CD4-positive, alpha-beta T cell treated with Interleukin-17A for 4 hours (primary cell): ENCODE measurements at regions not wholly inside any gene's neighbourhood (a gene's known extent, or its start where the extent isn't known, plus 50 kb on each side); places are given as distances from the start of the nearest gene placed in this dataset.

ENCODE experiments used
- DNase-seq: peaks from one replicate; pipeline ENCODE4 v3.0.0-alpha.2; 2020; ENCODE audit warnings: mixed read lengths

DNA sequence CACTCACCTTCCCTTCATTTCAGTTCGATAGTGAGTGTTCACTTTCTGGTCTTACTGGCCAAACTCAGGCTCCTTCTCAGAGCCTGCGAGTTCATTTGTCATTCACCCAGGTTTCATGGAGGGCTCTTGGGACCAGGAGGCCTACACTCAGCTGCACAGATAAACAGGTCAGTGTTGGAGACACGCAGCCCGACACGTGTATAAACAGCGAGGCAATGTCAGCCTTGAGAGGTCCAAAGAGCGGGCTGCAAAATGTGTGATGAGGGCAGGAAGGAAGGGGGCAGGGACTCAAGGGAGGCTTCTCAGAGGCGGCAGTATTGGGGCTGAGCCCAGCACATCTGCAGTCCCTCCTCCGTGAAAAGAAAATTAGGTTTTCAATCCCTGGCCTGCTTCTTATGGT, 82.6 kb upstream of the ZNF618 start:
- DNase-seq, result no peak

DNA sequence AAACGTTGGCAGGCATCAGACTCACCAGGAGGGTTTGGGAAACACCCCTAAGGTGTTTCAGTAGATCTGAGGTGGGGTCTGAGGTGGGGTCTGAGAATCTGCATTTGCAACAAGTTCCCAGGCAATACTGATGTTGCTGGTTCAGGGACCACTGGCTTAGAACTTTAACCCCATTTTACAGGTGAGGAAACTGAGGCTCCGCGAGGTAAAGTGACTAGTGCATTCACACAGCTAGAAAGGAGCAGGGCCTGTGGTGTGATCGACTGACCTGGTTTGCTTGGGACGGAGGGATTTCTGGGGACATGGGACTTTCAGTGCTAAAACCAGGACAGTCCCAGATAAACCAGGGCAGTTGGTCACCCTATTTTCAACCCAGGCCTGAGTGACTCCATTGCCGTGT, 81.4 kb upstream of the ZNF618 start:
- no peak for DNase-seq

DNA sequence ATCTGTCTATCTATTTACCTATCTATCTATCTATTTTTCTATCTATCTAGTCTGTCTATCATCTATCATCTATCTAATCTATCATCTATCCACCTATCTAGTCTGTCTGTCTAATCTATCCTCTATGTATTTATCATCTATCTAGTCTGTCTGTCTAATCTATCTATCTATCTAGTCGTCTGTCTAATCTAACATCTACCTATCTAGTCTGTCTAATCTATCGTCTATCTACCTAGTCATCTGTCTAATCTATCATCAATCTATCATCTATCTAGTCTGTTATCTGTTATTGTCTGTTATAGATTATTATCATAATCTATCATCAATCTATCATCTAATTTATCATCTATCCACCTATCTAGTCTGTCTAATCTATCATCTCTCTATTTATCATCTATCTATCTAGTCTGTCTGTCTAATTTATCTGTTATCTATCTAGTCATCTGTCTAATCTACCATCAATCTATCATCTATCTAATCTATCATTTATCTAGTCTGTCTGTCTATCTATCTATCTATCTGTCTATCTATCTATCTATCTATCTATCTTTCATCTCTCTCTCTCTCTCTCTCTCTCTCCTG, 80.2 kb upstream of the ZNF618 start:
- DNase-seq, result no peak

DNA sequence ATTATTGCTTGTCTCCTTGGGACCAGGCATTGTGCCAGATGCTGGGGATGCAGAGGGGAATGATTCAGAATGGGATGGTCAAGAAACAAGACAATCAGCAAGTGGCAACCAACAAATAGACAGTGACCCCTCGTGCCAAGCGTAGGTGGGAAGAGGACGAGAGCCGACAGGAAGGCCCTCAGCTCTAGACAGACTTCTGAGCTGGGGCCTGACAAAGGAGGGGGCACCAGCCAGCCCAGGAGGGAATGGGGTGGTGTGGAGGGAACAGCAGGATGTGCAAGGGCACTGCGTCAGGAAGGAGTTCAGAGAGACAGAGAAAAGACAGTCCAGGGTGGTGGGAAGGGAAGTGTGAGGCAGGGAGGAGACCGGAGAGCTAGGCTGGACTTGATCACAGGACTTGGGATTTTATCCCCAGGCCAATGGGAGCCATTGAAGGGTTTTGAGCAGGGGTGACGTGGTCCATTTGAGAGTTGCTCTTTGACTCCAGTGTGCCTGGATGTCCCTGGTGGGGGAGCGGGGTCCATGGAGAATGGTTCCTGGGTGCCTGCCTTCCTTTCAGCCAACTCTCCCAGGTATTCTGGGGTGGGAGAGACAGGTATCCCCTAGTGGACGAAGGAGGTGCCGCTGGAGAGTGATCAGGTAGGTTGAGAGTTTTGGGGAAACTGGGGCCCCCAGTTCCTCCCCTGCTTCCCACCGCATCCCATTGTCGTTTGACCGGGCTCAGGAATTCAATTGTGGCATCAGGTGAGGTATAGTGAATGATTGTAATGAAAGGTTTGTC, 79.3 kb upstream of the ZNF618 start:
- no peak for DNase-seq

DNA sequence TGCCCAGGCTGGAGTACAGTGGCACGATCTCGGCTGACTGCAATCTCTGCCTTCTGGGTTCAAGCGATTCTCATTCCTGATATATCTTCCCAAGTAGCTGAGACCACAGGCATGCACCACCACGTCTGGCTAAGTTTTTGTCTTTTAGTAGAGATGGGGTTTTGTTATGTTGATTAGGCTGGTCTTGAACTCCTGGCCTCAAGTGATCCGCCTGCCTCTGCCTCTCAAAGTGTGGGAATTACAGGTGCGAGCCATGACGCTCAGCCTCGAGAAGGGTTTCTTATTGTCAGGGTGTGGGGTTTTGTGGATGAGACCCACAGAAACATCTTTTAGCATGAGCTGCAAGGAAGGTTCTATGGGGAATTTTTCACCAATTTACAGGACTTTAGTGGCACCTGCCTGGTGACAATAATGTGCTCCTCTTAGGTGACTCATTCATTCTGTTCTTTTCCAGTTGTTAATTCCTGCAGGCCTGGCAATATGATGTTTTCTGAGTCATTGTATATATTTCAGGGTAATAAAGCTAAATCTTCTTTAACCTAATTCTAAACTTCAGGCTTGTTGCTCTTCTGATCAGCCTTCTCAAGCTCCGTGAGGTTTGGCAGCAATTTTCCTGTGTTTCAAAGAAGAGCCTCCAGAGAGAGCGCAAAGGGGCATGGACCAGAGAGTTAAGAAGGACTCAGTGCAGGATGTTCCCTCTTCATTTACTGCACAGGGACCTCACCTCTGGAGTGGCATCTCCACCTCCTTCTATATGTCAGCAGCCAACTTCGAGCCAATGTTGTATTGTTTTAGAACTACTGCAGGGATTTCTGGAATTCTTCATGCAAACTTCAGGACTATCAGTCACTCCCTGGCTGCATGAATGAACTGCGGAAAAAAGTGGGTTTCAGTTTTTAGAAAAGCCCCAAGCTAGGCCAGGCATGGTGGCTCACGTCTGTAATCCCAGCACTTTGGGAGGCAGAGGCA, 77.8 kb upstream of the ZNF618 start:
- no peak for DNase-seq

DNA sequence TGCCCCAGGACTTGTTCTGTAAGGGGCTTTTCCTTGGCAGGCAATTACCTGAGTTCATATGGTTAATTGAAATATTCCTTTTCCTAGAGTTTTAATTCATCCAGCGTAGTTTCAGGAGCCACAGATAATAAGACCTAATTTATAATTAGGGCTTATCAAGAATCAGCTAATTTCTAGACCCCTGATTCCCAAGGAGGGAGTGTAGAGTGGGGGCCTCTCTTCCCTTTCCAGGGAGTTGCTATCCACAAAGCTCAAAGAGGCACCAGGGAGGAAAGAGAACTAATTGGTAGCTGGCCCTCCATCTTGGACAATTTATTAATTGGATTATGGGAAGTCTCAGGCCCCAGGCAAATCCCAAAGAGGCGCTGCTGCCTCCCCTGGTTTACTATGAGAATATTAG, 75.8 kb upstream of the ZNF618 start:
- no peak for DNase-seq

DNA sequence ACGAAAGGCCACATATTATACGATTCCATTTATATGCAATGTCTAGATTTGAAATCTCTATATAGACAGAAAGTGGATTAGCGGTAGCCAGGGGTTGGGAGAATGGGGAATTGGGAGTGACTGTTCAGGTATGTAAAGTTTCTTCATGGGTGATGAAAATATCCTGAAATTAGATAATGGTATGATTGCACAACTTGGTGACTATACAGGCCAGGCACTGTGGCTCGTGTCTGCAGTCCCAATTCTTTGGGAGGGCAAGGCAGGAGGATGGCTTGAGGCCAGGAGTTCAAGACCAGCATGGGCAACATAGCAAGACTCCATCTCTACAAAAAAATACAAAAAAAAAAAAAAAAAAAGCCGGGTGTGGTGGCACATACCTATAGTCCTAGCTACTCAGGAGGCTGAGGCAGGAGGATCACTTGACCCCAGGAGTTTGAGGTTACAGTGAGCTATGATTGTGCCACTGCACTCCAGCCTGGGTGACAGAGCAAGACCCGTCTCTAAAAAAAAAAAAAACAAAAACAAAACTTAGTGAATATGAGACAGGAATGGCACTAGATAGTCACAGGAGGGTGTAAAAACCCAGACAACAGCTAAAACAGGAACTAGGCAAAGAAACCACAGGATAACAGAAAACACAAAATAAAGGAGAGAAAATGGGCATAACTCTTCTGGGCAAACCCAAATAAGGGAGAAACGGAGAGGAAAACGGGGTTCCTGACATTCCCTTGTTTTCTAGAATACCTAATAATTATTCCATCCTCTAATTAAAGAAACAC, 72.1 kb upstream of the ZNF618 start:
- no peak for DNase-seq

DNA sequence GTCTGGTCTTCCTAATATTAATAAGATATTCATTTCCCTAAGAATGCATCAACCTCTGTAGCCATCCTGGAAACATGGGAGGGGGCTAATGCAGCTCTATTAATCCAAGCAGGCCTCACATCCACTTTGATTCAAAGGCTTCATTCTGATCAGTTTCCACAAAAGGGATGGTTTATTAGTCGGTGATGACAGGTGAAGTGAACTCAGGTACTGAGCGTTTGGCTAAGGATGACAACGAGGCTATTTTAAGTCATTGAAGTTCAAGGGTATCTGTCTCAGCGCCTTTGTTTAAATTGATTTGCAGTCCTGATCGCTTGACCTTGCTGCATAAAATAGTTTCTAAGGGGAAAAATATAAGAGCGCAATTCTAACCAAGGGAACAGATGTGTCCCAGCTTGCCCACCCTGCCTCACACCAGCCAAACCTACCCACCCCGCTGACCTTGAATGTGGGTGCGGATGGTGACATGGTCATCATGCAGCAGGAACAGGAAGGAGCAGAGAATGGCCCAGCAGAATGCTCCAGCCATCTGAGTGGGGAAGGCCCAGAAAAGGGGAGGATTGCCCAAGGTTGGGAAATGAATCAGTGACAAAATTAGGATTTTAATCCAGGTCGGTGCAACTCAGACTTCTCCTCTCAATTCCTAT, 70.5 kb upstream of the ZNF618 start:
- DNase-seq, result no peak

DNA sequence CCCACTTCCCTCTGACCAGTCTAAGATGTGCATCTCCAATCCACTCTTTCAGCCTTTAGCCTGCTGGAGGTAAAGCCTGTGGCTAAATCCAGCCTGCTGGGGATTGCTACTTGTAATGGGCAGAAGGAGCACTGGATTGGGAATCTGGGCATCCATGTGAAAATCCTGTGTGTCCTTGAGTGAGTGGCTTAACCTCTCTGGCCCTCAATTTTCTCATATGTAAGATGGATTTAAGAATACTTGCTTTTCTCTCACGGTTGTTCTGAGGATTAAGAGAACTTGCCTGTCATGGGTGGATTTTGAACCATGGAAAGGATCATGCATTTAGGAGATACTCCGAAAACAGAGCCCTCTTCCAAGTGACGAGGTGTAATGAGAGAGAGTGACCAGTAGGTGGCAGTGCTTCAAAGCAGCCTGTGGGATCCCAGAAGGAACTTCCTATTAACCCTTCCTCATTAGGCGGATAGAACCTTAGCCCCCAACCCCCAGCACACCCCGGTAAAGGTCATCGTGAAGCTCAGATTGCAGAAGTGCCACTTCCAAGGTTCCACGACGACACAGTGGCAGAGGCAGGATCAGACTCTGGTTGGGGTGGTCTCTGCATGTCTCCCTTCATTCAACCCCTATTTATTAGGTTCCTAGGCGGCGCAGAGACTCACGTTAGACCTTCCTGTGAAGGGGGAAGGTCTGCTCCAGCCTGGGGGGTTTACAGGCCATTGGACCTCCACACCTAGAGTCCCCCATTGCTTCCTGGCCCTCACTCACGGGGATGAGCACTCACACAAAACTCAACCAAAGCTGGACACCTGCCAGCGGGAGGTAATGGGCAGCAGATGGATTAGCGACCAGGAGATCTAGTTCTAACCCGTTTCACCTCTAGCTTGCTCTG, 68.7 kb upstream of the ZNF618 start:
- peak; percentile 32 for DNase-seq

DNA sequence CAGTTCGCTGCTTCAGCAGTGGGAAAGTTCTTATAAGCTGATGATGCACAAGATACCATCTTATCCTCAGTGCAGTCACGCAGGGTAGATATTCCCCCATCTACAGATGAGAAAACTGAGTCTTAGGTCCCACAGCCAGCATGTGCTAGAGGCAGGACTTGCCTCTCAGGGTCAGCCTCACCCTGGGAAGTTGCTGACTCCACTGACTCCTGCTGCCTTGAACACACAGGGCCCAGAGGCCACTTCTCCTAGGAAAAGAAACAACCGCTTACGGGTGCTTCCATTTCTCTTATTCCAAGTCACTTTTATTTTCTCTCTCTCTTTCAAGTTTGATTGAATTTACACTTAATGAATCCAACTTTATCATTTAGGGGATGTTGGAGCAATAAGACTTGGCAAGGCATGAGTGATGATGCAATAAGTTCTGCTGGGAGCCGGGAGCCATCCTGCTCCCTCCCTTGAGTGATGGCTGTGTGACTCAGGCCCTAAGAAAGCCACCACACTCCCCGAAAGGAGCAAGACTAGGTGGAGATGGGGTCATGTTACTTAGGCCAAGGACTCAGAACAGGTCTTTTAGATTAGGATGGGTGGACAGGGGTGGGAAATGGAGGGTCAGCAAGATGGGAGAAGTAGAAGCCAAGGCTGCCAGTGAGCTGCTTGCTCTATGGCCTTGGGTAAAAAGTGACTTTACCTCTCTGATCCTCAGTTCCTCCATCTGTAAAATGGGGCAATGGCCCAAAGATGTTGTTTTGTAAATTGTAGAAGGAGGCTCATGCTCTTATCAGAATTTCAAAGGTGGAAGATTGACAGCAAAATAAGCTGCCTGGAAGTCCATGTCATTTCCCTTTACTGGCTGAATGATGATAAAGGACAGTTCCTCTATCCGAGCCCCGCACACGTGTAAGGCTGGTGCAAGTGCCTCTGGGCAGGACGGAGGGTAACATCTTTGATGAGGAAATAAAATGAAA, 67.4 kb upstream of the ZNF618 start:
- DNase-seq, result no peak

DNA sequence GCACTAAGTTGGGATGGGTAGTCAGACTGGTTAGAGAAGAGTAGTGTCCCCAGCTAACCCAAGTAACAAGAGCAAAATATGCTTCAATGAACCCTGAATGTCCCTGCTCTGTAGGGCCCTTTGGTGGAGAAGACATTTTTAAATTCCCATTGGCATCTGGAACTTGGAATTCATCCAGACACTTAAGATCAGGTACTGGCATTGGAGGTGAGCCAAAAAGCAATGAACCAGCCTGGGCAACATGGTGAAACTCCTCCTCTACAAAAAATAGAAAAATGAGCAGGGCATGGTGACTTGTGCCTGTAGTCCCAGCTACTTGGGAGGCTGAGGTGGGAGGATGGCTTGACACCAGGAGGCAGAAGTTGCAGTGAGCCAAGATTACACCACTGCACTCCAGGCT, 58.9 kb upstream of the ZNF618 start:
- DNase-seq, result no peak

DNA sequence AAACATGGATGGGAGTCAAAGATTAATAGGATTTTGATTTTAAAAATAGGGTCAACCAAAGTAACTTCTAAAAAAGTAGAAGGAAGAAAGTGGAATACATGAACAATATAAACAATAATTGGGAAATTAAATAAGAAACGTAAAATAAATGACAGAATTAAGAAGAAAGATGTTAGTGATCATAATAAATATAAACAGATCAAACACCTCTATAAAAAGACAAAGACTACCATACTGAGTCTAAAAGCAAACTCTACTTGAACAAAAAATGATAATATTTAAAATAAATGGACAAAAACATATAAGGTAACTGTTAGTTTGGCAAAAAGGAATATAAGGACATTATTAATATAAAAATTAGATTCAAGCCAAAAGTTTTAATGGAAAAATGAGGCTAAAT, 57.7 kb upstream of the ZNF618 start:
- DNase-seq, result no peak

DNA sequence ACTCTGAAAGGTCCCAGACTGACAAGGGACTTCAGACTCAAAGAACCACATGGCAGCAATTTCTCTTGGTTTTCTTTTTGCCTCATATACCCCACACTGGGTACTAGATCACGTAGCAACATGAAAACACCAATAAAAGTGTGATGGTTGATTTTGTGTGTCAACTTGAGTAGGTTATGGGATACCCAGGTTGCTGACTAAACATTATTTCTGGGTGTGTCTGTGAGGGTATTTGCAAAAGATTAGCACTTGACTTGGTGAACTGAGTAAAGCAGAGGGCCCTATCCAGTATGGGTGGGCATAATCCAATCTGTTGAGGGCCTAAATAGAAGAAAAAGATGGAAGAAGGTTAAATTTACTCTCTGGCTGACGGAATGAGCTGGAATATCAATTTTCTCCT, 53.8 kb upstream of the ZNF618 start:
- DNase-seq, result no peak

DNA sequence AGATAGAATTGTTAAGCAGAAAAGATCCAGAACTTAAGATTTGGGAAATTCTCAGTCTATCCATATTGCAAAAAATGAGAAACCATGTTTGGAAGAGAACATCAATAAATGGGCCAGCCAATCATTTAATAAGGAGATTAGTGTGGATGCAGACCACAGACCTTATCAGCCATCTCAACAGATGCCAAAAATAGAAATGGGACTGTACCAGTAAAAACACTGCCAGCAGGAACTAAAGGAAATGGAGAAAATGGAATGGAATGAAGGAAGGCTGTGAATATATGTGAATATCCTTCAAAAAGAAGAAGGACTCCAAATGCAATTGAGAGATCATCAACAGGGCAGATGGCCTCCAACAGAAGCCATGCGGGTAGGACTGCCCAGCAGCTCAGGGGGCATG, 52.7 kb upstream of the ZNF618 start:
- no peak for DNase-seq
